ENCODE measurements at regions not wholly inside any gene's neighbourhood (a gene's known extent, or its start where the extent isn't known, plus 50 kb on each side); places are given as distances from the start of the nearest gene placed in this dataset.

GRCh38 chr6:139586273-139586672 is 211.8 kb upstream of the CITED2 start:
- H3K36me3 Mint-ChIP-seq: no peaks in the 10 kb centered on the region
- ATAC-seq (no peak), DNase-seq (ENCODE audit: low spot score in 2 of 2) (no peak)
- H3K9me3 Mint-ChIP-seq: no peaks in the 10 kb centered on the region
- no peak overlapping the region for H3K27ac Mint-ChIP-seq

GRCh38 chr6:139584599-139584998 is 210.2 kb upstream of the CITED2 start:
- no peaks in the 10 kb centered on the region for H3K36me3 Mint-ChIP-seq
- no peak overlapping the region for H3K27ac Mint-ChIP-seq
- no peak for DNase-seq (ENCODE audit: low spot score in 2 of 2)
- ATAC-seq: no peak
- no peaks in the 10 kb centered on the region for H3K9me3 Mint-ChIP-seq

GRCh38 chr6:139583420-139583819 is 209.0 kb upstream of the CITED2 start:
- ATAC-seq (peak in 1 of 2 donors; percentile 49), DNase-seq (ENCODE audit: low spot score in 2 of 2) (no peak)
- no peaks in the 10 kb centered on the region for H3K36me3 Mint-ChIP-seq
- H3K9me3 Mint-ChIP-seq: no peaks in the 10 kb centered on the region
- H3K27ac Mint-ChIP-seq: no peak overlapping the region

- Mint-ChIP-seq H3K27ac (no peak overlapping the region), H3K9me3 (no peaks in the 10 kb centered on the region), H3K36me3 (no peaks in the 10 kb centered on the region)
- DNase-seq (ENCODE audit: low spot score in 2 of 2) (no peak), ATAC-seq (no peak)
Observed at GRCh38 chr6:139582956-139583355, 208.5 kb upstream of the CITED2 start.

- ATAC-seq (no peak), DNase-seq (ENCODE audit: low spot score in 2 of 2) (no peak)
- no peaks in the 10 kb centered on the region for H3K9me3 Mint-ChIP-seq
- no peak overlapping the region for H3K27ac Mint-ChIP-seq
- H3K36me3 Mint-ChIP-seq: no peaks in the 10 kb centered on the region
Observed at GRCh38 chr6:139581485-139581865, 207.0 kb upstream of the CITED2 start.

DNA sequence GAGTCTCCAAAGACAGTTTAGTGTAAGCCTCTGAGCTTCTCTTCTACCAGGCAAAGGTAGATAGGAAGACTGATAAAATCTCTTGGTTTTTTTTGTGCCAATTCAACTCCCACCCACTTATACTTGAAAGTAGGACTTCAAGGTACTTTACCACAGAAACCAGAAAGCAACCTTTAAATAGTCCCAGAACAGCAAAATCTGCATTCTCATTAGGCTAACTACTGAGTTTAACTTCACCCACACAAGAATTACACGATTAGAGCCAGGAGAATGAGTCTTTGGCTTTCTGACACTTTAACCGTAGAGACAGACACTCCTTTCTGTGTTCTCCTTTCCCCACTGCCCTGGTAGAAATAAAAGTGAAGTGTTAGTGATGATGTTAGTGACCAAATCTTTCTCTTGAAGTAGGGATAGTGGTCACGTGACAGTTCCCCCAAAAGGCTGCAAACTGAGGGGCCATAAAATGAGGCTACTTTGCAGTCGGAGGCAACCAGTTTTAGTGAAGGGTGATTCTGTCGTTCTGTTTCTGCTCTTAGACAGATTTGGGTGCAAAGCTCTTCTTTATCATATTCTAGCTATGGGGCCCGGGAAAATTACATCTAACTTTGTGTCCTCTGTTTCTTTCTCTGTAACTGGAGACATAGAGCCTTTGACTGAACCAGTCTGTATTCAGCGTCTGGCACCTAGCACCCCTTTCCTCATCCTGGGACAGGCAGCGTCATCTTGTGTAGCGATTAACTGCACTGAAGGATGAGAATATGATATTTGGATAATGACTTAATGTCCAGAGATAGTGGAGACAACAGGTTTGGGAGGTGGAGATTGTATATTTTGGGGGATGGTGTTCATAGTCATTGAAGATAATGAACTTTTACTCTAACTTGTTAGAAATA is 206.4 kb upstream of the CITED2 start:
- H3K9me3 Mint-ChIP-seq: no peaks in the 10 kb centered on the region
- H3K36me3 Mint-ChIP-seq: no peaks in the 10 kb centered on the region
- DNase-seq (ENCODE audit: low spot score in 2 of 2) (no peak), ATAC-seq (peak; percentile 33 to 81)
- no peak overlapping the region for H3K27ac Mint-ChIP-seq

DNA sequence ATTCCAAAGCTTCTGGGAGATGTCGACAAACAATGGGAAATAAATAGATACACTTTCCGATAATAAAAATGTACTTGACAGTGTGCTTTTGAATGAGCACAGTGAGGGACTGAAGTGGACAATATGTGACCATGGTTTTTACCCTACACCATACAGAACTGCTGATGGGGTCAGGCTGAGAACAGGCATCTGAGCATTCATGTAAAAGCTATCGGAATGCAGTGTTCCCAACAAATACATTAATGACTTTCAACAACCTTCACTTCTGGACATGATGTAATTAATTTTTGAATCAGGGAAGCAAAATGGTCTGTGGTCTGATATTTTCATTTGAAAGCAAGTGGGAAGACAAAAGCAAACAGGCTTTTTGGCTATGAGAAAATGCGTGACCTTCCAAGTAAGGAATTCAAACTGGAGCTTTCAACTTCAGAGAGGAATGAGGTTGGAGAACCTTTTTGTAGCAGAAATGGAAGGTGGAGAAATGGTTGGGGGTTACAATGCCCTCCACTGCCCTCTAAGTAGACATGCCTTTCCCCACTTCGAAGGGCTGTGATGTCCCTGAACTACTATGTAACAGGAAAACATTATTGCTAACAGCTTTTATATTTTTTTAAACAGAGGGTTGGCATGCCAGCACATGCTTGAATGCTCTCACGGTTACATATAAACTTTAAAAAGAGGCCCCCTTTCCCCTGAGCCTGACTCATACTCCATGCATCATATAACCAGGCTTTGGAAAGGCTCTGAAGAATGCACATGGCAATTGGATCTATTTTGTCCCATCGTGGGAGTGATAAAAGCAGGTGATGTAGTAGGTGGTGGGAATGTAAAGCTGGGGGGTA is 203.5 kb upstream of the CITED2 start:
- no peak for ATAC-seq
- Mint-ChIP-seq H3K9me3 (peaks cover 3 to 8% of the 10 kb centered on the region in 2 donors), H3K27ac (no peak overlapping the region), H3K36me3 (no peaks in the 10 kb centered on the region)
- no peak for DNase-seq (ENCODE audit: low spot score in 2 of 2)

DNA sequence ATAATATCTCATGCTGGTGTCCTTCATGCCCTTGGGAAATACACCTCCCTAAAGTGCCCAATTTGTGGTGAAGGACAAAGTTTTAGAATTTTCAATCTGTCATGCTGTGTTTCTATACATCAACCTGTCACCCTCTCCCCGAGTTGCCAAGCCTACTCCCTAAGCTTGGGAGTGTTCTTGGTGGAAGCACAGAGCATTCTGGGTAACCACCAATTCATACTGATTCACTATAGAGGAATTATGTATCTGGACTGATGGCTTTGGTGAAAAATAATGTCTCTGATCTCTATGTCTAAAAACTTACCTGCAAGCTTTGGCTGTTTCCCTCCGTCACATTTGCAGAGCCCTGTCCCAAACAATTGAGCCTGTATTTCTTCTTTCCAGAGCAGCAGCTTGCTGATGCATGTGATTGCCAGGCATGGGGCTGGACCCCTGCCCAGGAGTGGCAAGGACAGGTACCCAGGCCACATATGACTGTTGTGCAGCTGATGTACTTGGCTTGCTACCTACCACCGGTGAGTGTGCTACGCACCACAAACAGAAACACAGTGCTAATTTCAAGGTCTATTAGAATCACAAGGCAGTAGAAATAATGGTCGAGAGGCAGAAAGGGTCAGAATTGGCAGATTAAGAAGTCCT is 202.8 kb upstream of the CITED2 start:
- DNase-seq (ENCODE audit: low spot score in 2 of 2) (no peak), ATAC-seq (no peak)
- H3K9me3 Mint-ChIP-seq: peaks cover 3 to 8% of the 10 kb centered on the region in 2 donors
- no peaks in the 10 kb centered on the region for H3K36me3 Mint-ChIP-seq
- no peak overlapping the region for H3K27ac Mint-ChIP-seq

GRCh38 chr6:139572001-139572400 is 197.6 kb upstream of the CITED2 start:
- DNase-seq (ENCODE audit: low spot score in 2 of 2) (no peak), ATAC-seq (no peak)
- Mint-ChIP-seq H3K36me3 (no peaks in the 10 kb centered on the region), H3K27ac (no peak overlapping the region), H3K9me3 (peaks cover 3 to 8% of the 10 kb centered on the region in 2 donors)

DNA sequence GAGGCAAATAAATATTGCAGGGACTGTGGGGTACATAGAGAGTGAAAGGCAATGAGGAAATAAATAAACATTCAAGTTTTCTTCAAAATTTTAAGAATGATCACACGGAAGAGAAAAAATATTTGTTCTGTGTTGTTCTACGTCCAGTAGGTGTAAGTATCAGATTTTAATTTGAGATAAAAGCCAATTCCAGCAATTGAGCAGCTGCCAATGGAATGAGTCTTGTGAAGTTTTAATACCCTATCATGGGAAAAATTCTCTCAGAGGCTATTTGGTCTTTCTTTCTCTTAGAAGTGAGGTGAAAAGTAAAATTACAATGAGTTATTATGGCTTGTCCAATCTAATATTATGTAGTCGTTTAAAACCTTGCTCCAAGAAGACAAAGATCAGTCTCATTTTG is 195.7 kb upstream of the CITED2 start:
- H3K36me3 Mint-ChIP-seq: no peaks in the 10 kb centered on the region
- ATAC-seq: no peak

GRCh38 chr6:139569566-139569965 is 195.1 kb upstream of the CITED2 start:
- no peaks in the 10 kb centered on the region for H3K36me3 Mint-ChIP-seq
- peaks cover 3 to 8% of the 10 kb centered on the region in 2 donors for H3K9me3 Mint-ChIP-seq
- ATAC-seq: peak in 1 of 2 donors; percentile 68
- no peak for DNase-seq (ENCODE audit: low spot score in 2 of 2)
- H3K27ac Mint-ChIP-seq: no peak overlapping the region

More for the DNA sequence above, 195.7 kb upstream of the CITED2 start:
- no peak for DNase-seq (ENCODE audit: low spot score in 2 of 2)
- H3K27ac Mint-ChIP-seq: no peak overlapping the region
- peaks cover 3 to 8% of the 10 kb centered on the region in 2 donors for H3K9me3 Mint-ChIP-seq

DNA sequence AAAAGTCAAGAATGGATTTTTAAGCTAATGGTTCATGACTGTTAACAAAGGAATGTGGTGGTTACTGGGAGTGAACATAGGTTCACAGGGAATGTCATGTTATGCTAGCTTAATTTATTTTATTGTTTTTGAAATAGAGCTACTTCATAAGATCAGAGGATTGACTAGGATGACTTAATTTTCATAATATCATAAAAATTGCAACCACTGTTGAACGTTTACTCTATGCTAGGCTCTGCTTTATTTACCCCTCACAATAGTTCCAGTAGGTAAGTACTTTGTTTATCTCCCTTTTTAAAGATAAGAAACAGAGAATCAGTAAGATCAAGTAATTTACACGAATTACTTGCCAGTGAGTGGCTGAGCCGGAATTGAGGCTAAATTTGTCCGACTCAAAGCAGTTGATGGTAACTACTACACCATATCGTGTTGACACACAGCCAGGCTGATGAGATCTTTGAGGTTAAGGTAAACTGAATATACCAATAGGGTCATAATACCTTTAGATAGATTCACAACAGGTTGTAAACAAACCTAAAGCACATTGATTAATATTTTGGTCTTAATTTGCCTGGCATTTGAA is 194.6 kb upstream of the CITED2 start:
- H3K27ac Mint-ChIP-seq: no peak overlapping the region
- peaks cover 2 to 7% of the 10 kb centered on the region in 2 donors for H3K9me3 Mint-ChIP-seq
- no peak for ATAC-seq
- H3K36me3 Mint-ChIP-seq: no peaks in the 10 kb centered on the region
- DNase-seq (ENCODE audit: low spot score in 2 of 2): no peak

DNA sequence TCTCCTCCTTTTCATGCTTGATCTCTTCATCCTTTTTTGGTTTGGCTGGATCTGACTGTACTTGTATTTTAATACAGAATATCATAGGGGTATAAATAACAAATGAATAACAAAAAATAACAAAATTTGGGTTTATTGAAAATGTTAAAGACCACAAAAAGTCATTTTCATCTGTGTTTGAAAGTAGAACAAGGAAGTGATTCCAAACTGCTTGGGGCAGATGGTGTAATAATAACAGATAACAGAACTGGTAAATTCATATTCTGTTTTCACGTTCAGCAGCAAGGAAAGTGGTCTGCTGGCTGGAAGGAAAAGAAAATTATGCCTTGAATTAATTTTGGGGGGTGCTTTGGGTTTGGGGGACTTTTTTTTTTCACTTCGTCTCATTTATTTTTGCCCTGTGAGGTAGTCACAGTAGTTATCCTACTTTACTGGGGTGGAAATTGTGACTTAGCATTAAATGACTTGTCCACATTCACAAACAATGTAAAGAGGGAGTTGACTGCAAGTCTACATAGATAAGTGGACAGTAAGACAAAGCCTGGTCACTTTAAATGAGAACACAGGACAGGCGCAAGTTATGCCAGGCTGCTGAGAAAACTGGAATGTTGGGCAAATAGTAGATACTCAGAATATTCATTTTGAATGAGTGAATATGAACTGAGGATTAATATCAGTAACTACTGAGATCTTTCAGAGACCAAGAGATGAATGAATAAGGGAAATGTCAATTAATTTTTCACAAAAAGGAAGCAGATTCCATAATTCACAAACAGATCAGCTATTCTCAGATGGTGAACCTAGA is 193.9 kb upstream of the CITED2 start:
- H3K36me3 Mint-ChIP-seq: no peaks in the 10 kb centered on the region
- H3K9me3 Mint-ChIP-seq: no peaks in the 10 kb centered on the region
- DNase-seq (ENCODE audit: low spot score in 2 of 2): no peak
- no peak for ATAC-seq
- H3K27ac Mint-ChIP-seq: peak overlapping the region in 1 of 2 donors; percentile 17

GRCh38 chr6:139567095-139567494 is 192.6 kb upstream of the CITED2 start:
- Mint-ChIP-seq H3K27ac (peak overlapping the region in 1 of 2 donors; percentile 75), H3K36me3 (no peaks in the 10 kb centered on the region), H3K9me3 (peaks cover 0 to 5% of the 10 kb centered on the region in 2 donors)
- ATAC-seq: no peak
- DNase-seq (ENCODE audit: low spot score in 2 of 2): no peak

GRCh38 chr6:139565591-139565990 is 191.1 kb upstream of the CITED2 start:
- H3K27ac Mint-ChIP-seq: no peak overlapping the region
- H3K9me3 Mint-ChIP-seq: peaks cover 0 to 12% of the 10 kb centered on the region in 2 donors
- no peak for ATAC-seq
- DNase-seq (ENCODE audit: low spot score in 2 of 2): no peak
- no peaks in the 10 kb centered on the region for H3K36me3 Mint-ChIP-seq

GRCh38 chr6:139557547-139557946 is 183.1 kb upstream of the CITED2 start:
- H3K9me3 Mint-ChIP-seq: peaks cover 0 to 13% of the 10 kb centered on the region in 2 donors
- ATAC-seq (no peak), DNase-seq (ENCODE audit: low spot score in 2 of 2) (no peak)
- no peak overlapping the region for H3K27ac Mint-ChIP-seq
- no peaks in the 10 kb centered on the region for H3K36me3 Mint-ChIP-seq

All from activated naive CD4-positive, alpha-beta T cell treated with anti-CD3 and anti-CD28 coated beads, Interleukin-2, amount 50 U/mL, for 72 hours (primary cell).